ENCODE measurements at regions not wholly inside any gene's neighbourhood (a gene's known extent, or its start where the extent isn't known, plus 50 kb on each side); places are given as distances from the start of the nearest gene placed in this dataset.

DNA sequence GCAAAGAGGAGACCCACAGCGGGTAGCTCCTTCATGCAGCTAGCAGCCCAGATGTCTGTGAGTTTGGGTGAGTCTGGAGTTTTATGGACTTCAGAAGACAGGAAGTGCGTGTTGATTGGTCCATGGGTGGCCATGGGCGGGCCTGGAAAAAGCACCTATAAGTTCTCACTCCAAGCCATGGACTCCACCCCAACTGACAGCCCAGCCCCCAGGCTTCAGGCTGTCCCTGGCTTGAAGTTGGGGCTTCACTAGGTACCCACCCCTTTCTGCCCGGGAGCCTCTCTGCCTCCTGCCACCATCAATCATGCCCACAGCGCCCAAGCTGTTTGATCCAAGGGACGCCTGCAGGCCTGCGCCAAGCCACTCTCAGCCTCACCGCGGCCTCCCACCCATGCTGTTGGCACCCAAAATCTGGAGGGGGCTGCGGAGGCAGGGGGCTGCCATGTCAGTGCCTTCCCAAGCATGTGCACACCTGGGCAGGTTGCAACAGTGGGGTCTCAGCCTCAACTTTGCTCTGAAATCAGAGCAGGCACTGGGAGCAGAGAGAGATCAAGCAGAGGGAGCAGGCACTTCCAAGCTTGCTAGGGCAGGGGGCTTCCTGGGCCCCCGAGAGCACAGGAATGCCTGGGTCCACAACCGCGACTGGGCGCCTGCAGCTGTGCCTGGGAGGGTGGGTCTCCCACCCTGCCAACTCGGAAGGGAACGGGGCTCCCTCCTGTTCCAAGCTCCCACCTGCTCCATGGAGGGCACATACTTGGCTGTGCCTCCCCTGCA lies 1503.7 kb downstream of the CDH11 start:
- TF ChIP-seq POLR2AphosphoS5 (IDR thresholded peaks at IDR 0.05; ENCODE audit: borderline replicate concordance, low read depth, low read length) (no peak), EZH2 (IDR thresholded peaks at IDR 0.05) (no peak)

Measured in SK-N-MC (cell line).